HG03066 (cell line): ENCODE measurements at regions not wholly inside any gene's neighbourhood (a gene's known extent, or its start where the extent isn't known, plus 50 kb on each side); places are given as distances from the start of the nearest gene placed in this dataset.

Experiments
- ATAC-seq: cut with Tn5 transposase; IDR thresholded peaks from one replicate; pipeline ENCODE4 v1.9.1; 2021; ENCODE audit warnings: low read depth; ENCODE audit not compliant: unreplicated experiment

DNA sequence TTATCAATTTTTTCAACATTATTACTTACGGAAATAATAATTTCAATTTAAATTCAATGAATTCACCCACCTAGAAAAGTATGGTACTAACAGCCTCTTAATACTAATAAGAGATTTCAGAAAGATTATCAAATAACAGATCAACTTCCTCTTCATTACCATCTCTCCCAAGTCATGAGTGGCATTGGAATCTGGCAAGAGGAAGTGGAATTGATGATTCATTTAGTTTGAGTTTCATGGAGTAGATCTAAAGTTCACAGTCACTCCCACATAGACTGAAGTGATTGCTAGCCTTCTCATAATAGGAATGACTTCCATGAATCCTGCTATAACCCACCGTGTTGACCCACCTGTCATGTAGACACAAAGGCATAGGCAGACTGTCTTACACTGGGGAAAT, 77.7 kb upstream of the WDR75 start:
- ATAC-seq = no peak

DNA sequence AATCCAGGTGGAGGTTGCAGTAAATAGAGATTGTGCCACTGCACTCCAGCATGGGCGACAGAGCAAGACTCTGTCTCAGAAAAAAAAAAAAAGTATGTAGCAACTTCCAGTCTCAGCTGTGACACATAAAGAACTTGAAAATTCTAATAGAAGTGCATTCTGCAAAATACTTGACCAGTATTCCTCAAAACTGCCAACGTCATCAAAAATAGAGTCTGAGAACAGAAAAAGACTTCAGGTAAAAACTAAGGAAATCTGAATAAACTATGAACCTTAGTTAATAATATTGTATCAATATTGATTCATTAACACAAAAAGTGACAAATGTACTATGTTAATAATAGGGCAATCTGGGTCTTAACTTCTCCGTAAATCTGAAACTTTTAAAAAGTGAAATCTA, 76.7 kb upstream of the WDR75 start:
- ATAC-seq = no peak

- no peak for ATAC-seq
These were observed 74.9 kb upstream of the WDR75 start for GRCh38 chr2:189366349-189366748.

- no peak for ATAC-seq
These were observed 73.9 kb upstream of the WDR75 start for GRCh38 chr2:189367343-189367742.

DNA sequence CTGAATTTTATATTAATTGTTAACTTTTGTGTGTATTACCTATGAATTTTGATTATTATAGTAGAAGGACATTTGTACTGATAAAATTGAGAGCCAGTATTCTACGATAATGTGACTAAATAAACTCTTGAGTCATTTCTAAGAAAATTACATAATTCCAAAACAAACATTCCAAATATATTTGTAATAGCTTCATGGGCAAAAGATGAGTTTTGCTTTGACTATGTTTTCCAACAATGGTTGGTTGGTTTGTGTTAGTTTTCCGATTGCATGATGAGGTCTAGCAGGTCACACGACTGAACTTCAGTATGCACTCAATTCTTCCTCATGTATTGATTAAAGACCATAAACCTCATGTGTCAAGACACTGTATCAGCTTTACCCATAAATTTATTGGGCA, 71.7 kb upstream of the WDR75 start:
- no peak for ATAC-seq

DNA sequence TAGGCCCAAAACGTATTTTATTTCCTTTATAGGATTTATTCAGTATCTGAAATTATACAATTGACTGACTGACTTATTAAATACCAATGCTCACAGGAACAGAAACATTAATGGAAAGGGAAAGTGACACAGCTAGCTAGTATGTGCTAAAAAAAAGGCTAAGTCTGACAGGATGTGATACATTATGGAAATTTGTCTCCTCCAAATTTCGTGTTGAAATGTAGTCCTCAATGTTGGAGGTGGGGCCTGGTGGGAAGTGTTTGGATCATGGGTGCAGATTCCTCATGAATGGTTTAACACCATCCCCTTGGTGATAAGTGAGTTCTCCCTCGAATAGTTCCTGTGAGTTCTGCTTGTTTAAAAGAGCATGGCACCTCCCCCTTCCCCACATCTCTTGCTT, 70.6 kb upstream of the WDR75 start:
- no peak for ATAC-seq

- ATAC-seq = no peak
These were observed 68.5 kb upstream of the WDR75 start for GRCh38 chr2:189372688-189373257.

- no peak for ATAC-seq
These were observed 66.8 kb upstream of the WDR75 start for GRCh38 chr2:189374481-189374880.

GRCh38 chr2:189375842-189376241, 65.4 kb upstream of the WDR75 start:
- no peak for ATAC-seq

GRCh38 chr2:189379287-189379630, 62.0 kb upstream of the WDR75 start:
- ATAC-seq = no peak

DNA sequence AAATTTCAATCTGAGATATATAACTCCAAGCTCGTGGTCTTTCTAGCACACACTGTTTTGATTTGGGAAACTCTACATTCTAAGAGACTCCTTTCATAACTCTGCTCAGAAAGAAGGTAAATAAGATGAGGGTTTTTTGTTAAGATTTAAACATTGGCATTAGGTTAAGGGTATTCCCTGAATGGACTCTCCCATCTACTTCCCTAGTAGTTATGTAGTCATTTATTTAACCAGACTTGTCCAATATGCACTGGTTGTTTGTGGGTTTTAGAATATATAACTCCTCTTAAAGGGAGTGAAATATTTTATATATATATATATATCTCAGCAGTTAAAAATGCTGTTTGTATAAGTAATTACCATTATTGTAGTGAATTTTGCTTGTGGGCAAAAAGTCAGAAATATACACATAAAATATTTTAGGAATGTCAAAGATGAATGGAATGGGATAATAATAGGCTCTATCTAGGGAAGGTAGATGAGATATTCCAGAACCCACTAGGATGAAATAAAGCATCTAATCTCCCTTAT, 61.5 kb upstream of the WDR75 start:
- no peak for ATAC-seq

- no peak for ATAC-seq
These were observed 58.6 kb upstream of the WDR75 start for GRCh38 chr2:189382668-189383067.

DNA sequence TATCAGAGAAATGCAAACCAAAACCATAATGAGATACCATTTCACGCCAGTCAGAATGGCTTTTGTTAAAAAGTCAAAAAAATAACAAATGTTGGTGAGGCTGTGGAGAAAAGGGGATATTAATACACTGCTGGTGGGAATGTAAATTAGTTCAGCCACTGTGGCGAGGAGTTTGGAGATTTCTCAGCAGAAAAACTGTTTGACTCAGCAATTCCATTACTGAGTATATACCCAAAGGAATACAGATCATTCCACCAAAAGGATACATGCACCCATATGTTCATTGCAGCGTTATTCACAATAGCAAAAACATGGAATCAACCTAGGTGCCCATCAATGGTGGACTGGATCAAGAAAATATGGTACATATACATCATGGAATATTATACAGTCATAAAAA, 54.5 kb upstream of the WDR75 start:
- no peak for ATAC-seq

GRCh38 chr2:189391201-189391600, 50.1 kb upstream of the WDR75 start:
- ATAC-seq = no peak
